SU-DHL-6 (cell line): ENCODE measurements at regions not wholly inside any gene's neighbourhood (a gene's known extent, or its start where the extent isn't known, plus 50 kb on each side); places are given as distances from the start of the nearest gene placed in this dataset.

Experiments
- H2AFZ ChIP-seq: fragments of 200-600 bp; sonication (generic); 2 replicates; pipeline ENCODE4 v1.6.1; 2014; ENCODE audit warnings: low read depth, mild to moderate bottlenecking, moderate library complexity, mixed read lengths, antibody characterized with exemption, low read length; ENCODE audit not compliant: severe bottlenecking
- H3F3A ChIP-seq: fragments of 200-600 bp; shearing (Covaris generic); 2 replicates; pipeline ENCODE4 v1.6.0; 2016; ENCODE audit warnings: antibody characterized with exemption, mild to moderate bottlenecking; ENCODE audit not compliant: insufficient read depth
- H3K27ac ChIP-seq: fragments of 200-600 bp; sonication (generic); 2 replicates; pipeline ENCODE4 v1.5.1; 2016; ENCODE audit warnings: low read depth, mild to moderate bottlenecking, low read length, moderate library complexity, mixed read lengths
- H3K27me3 ChIP-seq: fragments of 200-600 bp; sonication (generic), shearing (Covaris generic); 2 replicates; pipeline ENCODE4 v1.6.0; 2014; ENCODE audit warnings: mild to moderate bottlenecking, low read length
- H3K36me3 ChIP-seq: fragments of 200-600 bp; sonication (generic); 2 replicates; pipeline ENCODE4 v1.6.1; 2014; ENCODE audit warnings: mild to moderate bottlenecking, low read length, mixed read lengths
- H3K4me2 ChIP-seq: fragments of 300-600, 200-600 bp; shearing (Covaris generic), sonication (generic); 2 replicates; pipeline ENCODE4 v1.6.0; 2014; ENCODE audit warnings: low read length, low read depth, mild to moderate bottlenecking; ENCODE audit not compliant: poor library complexity, severe bottlenecking
- H3K4me3 ChIP-seq: fragments of 200-600 bp; sonication (generic); 2 replicates; pipeline ENCODE4 v1.5.1; 2014; ENCODE audit warnings: antibody characterized with exemption, low read length, mild to moderate bottlenecking, mixed read lengths; ENCODE audit not compliant: insufficient read depth, poor library complexity, severe bottlenecking
- H3K79me2 ChIP-seq: fragments of 200-600 bp; sonication (generic); 2 replicates; pipeline ENCODE4 v1.6.1; 2014; ENCODE audit warnings: mild to moderate bottlenecking, low read length, moderate library complexity; ENCODE audit not compliant: insufficient read depth
- H3K9ac ChIP-seq: fragments of 200-600 bp; sonication (generic); 2 replicates; pipeline ENCODE4 v1.7.0; 2014; ENCODE audit warnings: mild to moderate bottlenecking, low read length
- H3K9me2 ChIP-seq: fragments of 200-600 bp; sonication (generic); replicated peaks from 2 replicates; pipeline ENCODE4 v1.6.1; 2014; ENCODE audit warnings: low read length; ENCODE audit not compliant: insufficient read depth
- H3K9me3 ChIP-seq: fragments of 200-600 bp; sonication (generic); 2 replicates; pipeline ENCODE4 v1.6.1; 2014; ENCODE audit warnings: low read length, mixed read lengths; ENCODE audit not compliant: insufficient read depth
- H4K20me1 ChIP-seq: fragments of 200-600 bp; sonication (generic); 2 replicates; pipeline ENCODE4 v1.6.1; 2014; ENCODE audit warnings: low read depth, mild to moderate bottlenecking, antibody characterized with exemption, low read length, moderate library complexity, mixed read lengths
- EZH2phosphoT487 ChIP-seq: fragments of 200-600 bp; sonication (generic), shearing (Covaris generic); conservative IDR thresholded peaks from 2 replicates; pipeline ENCODE4 v1.6.1; 2018; ENCODE audit warnings: mild to moderate bottlenecking, antibody characterized with exemption, low read length, moderate library complexity, mixed read lengths
- TF ChIP-seq, protein P1 (sequence below): fragments of 200-600 bp; sonication (generic); IDR thresholded peaks from one replicate; pipeline ENCODE4 v1.5.1; 2017; ENCODE audit warnings: antibody characterized with exemption, mild to moderate bottlenecking, low read length, moderate library complexity; ENCODE audit not compliant: insufficient read depth, poor library complexity, severe bottlenecking

DNA sequence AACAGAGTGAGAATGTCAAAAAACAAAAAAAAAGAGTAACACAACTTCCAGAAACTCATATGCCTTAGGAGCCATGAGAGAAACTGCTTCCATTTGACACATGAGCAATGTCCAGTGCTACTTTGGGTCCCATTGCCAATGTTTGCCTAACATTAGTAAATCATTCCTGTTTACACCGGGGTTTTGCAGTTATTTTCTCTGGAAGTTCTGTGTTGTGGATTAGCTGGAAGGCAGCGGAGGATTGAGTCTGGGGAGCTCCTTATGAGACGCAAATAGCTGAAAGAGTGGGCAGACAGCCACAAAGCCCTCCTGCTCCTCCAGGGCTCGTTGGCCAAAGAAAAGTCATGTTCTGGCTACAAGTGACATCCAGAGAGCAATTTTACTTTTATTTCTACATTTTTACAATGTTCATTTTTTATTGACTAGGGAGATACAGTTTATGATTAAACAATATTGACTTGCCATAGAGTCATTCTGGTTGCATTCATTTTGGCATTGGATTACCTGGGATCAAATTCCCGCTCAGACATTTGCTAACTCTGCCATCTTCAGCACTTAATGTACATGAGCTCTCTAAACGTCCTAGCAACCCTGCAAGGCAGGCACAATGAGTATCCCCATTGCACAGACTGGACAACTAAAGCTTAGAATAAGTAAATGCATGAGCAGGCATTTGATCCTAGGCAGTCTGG lies 66.4 kb upstream of the GALNT2 start:
- TF ChIP-seq EZH2phosphoT487, result no peak
- TF ChIP-seq, protein P1, sequence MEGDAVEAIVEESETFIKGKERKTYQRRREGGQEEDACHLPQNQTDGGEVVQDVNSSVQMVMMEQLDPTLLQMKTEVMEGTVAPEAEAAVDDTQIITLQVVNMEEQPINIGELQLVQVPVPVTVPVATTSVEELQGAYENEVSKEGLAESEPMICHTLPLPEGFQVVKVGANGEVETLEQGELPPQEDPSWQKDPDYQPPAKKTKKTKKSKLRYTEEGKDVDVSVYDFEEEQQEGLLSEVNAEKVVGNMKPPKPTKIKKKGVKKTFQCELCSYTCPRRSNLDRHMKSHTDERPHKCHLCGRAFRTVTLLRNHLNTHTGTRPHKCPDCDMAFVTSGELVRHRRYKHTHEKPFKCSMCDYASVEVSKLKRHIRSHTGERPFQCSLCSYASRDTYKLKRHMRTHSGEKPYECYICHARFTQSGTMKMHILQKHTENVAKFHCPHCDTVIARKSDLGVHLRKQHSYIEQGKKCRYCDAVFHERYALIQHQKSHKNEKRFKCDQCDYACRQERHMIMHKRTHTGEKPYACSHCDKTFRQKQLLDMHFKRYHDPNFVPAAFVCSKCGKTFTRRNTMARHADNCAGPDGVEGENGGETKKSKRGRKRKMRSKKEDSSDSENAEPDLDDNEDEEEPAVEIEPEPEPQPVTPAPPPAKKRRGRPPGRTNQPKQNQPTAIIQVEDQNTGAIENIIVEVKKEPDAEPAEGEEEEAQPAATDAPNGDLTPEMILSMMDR, result no peak
- no peaks in the 10 kb centered on the region for H4K20me1 ChIP-seq
- no peak overlapping the region for H3K9ac ChIP-seq
- H3K4me2 ChIP-seq, result no peak overlapping the region
- no peaks in the 10 kb centered on the region for H3K9me2 ChIP-seq
- H2AFZ ChIP-seq, result no peak overlapping the region
- H3F3A ChIP-seq, result no peaks in the 10 kb centered on the region
- H3K36me3 ChIP-seq, result no peaks in the 10 kb centered on the region
- no peaks in the 10 kb centered on the region for H3K27me3 ChIP-seq
- H3K27ac ChIP-seq, result no peak overlapping the region
- H3K4me3 ChIP-seq, result no peak overlapping the region
- no peaks in the 10 kb centered on the region for H3K9me3 ChIP-seq
- H3K79me2 ChIP-seq, result no peaks in the 10 kb centered on the region

DNA sequence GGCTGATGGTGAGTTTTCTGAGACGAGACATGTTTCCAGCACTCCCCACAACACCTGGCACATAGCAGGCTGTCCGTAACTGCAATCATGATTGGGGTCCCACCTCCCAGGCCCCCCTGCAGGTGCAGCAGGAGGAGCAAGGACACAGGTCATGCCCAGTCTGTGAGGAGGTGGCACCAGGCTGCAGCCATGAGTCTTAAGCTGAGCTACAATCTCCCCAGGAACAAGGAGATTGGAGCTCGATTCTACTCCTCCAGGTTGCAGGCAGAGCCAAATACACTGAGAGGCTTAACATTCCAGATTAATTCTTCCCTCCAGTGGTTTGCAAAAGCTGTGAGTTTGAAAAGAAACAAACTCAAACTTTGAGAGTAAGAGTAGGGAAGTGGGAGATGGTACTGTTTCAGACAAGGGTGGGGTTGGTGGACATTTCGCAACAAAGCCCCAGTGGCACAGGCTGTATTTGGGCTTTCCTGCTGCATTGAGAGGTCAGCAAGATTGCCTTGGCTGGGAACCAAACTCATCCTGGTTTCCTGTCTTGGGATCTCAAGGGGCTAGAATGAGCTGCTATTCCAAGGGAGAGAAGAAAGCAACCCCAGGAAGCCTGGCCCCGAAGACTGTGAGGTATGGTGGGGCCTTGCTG lies 64.8 kb upstream of the GALNT2 start:
- Histone ChIP-seq H3K27ac (no peak overlapping the region), H3K27me3 (no peaks in the 10 kb centered on the region), H2AFZ (no peak overlapping the region), H3F3A (no peaks in the 10 kb centered on the region), H3K9me2 (no peaks in the 10 kb centered on the region), H4K20me1 (no peaks in the 10 kb centered on the region), H3K4me3 (no peak overlapping the region), H3K36me3 (no peaks in the 10 kb centered on the region), H3K79me2 (no peaks in the 10 kb centered on the region), H3K9ac (no peak overlapping the region), H3K9me3 (no peaks in the 10 kb centered on the region), H3K4me2 (no peak overlapping the region)
- TF ChIP-seq, protein P1, result no peak
- TF ChIP-seq EZH2phosphoT487, result no peak

DNA sequence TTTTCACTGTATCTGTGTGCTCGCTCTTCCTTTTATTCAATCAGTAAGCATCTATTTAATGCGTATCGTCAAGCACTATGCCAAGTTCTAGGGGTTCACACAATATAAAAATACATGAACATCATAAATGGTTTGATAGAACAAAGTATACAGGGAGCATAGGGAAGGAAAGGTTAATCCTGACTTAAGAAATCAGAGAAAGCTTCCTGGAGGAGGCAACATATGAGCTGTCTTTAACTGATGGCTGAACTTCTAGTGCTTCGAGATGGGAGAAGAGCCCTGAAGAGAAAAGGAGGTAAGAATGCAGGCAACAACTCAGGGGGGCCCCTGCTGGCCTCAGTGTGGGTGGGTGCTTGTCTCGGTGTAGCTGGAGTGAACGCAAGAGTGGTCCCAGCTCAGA lies 63.6 kb upstream of the GALNT2 start:
- Histone ChIP-seq H4K20me1 (no peaks in the 10 kb centered on the region), H3K9ac (no peak overlapping the region), H3K27me3 (no peaks in the 10 kb centered on the region), H3F3A (no peaks in the 10 kb centered on the region), H2AFZ (no peak overlapping the region), H3K27ac (no peak overlapping the region), H3K79me2 (no peaks in the 10 kb centered on the region), H3K9me2 (no peaks in the 10 kb centered on the region), H3K4me3 (no peak overlapping the region), H3K4me2 (no peak overlapping the region), H3K36me3 (no peaks in the 10 kb centered on the region), H3K9me3 (no peaks in the 10 kb centered on the region)
- TF ChIP-seq, protein P1, result no peak
